Choroid plexus epithelial cell (primary cell): ENCODE measurements at regions not wholly inside any gene's neighbourhood (a gene's known extent, or its start where the extent isn't known, plus 50 kb on each side); places are given as distances from the start of the nearest gene placed in this dataset.
A peak's percentile ranks its signal among the peaks of the same experiment; 100 is the strongest.

Source experiments
- DNase-seq: peaks from one replicate; pipeline ENCODE4 v3.0.0-alpha.2; 2010; ENCODE audit warnings: low read depth
- H3K4me3 ChIP-seq: 2 replicates; pipeline ENCODE4 v1.5.1; 2011; ENCODE audit warnings: low read depth, mild to moderate bottlenecking, control low read depth, low read length, moderate library complexity
- CTCF ChIP-seq: conservative IDR thresholded peaks from 2 replicates; pipeline ENCODE4 v1.5.1; 2011; ENCODE audit warnings: low read depth, mild to moderate bottlenecking, control low read depth, inconsistent platforms, low read length, moderate library complexity

GRCh38 chr10:118950997-118951637 is 78.4 kb upstream of the NANOS1 start:
- TF ChIP-seq CTCF: no peak
- H3K4me3 ChIP-seq: no peak overlapping the region
- no peak for DNase-seq

- no peak overlapping the region for H3K4me3 ChIP-seq
- TF ChIP-seq CTCF: no peak
- no peak for DNase-seq
Measured at GRCh38 chr10:118952493-118953295, 76.8 kb upstream of the NANOS1 start.

- H3K4me3 ChIP-seq: no peak overlapping the region
- no peak for DNase-seq
- TF ChIP-seq CTCF: no peak
Measured at GRCh38 chr10:118953598-118954393, 75.7 kb upstream of the NANOS1 start.

- no peak for DNase-seq
- TF ChIP-seq CTCF: no peak
- H3K4me3 ChIP-seq: no peak overlapping the region
Measured at GRCh38 chr10:118955531-118955930, 74.0 kb upstream of the NANOS1 start.

GRCh38 chr10:118955951-118956801 is 73.3 kb upstream of the NANOS1 start:
- peak; percentile 26 for TF ChIP-seq CTCF

GRCh38 chr10:118956802-118957442 is 72.6 kb upstream of the NANOS1 start:
- DNase-seq: no peak
- no peak for TF ChIP-seq CTCF
- no peak overlapping the region for H3K4me3 ChIP-seq

More at GRCh38 chr10:118955951-118956801, 73.3 kb upstream of the NANOS1 start:
- peak; percentile 21 for DNase-seq
- H3K4me3 ChIP-seq: no peak overlapping the region
